ENCODE measurements at regions not wholly inside any gene's neighbourhood (a gene's known extent, or its start where the extent isn't known, plus 50 kb on each side); places are given as distances from the start of the nearest gene placed in this dataset.

- FAIRE-seq: no peak
- WGBS (ENCODE audit: missing lambda C conversion rate): 65% methylated on average over 7 of the region's 7 CpGs
- no peak for DNase-seq (ENCODE audit: low read depth in 1 of 2, low spot score in 1 of 2)
- H3K9me3 ChIP-seq: peaks cover 4% of the 10 kb centered on the region
- H3K4me1 ChIP-seq: peaks cover 12% of the 10 kb centered on the region
- no peak for ATAC-seq
- POLR2A ChIA-PET: no interaction called here
- H3K4me3 ChIP-seq: no peak overlapping the region
- TF ChIP-seq, protein P1, sequence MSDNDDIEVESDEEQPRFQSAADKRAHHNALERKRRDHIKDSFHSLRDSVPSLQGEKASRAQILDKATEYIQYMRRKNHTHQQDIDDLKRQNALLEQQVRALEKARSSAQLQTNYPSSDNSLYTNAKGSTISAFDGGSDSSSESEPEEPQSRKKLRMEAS (IDR thresholded peaks at IDR 0.05): no peak
- TF ChIP-seq HOXB13 (CRISPR knock-in tag; IDR thresholded peaks at IDR 0.05; ENCODE audit: low read depth) (no peak), ZC3H11A (IDR thresholded peaks at IDR 0.05) (no peak), MAZ (IDR thresholded peaks at IDR 0.05; ENCODE audit: borderline replicate concordance, low read depth, low read length) (no peak), FOSB (CRISPR knock-in tag; IDR thresholded peaks at IDR 0.05) (no peak), SMC3 (IDR thresholded peaks at IDR 0.05) (no peak), ZSCAN20 (CRISPR knock-in tag; IDR thresholded peaks at IDR 0.05) (no peak), EHMT2 (IDR thresholded peaks at IDR 0.05; ENCODE audit: low read depth) (no peak), BHLHE40 (IDR thresholded peaks at IDR 0.05; ENCODE audit: low read depth, low read length) (no peak), RCOR1 (IDR thresholded peaks at IDR 0.05; ENCODE audit: low read depth, low read length) (no peak), SREBF2 (IDR thresholded peaks at IDR 0.05) (no peak), RFX5 (IDR thresholded peaks at IDR 0.05) (no peak), JUNB (IDR thresholded peaks at IDR 0.05) (no peak), ZFP36 (IDR thresholded peaks at IDR 0.05; ENCODE audit: borderline replicate concordance, partially characterized antibody) (no peak)
- no peak overlapping the region for H3K4me2 ChIP-seq
- CTCF ChIA-PET: no interaction called here
- no peak overlapping the region for H3K27ac ChIP-seq
These were observed 402.4 kb downstream of the ETS1 start for GRCh38 chr11:128184981-128185380.

DNA sequence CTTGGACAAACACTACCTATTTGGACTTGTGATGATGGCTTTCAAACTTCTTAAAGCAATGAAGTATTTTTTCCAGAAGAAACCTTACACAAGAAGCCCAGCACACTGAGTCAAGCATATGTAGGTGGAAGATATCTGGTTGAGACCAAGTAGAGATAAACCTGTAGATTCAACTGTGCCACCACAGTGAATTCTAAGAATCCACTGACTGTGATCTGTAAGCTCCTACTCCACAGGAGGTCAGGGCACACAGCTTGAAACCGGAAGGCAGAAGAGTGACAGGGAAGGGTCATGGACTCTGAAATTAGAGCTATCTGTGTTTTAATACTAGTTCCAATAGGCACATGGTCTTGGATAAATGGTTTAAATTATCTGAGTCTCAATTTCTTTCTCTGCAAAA is 404.5 kb downstream of the ETS1 start:
- WGBS (ENCODE audit: missing lambda C conversion rate): 88% methylated on average over 1 of the region's 1 CpG
- H3K4me1 ChIP-seq: peaks cover 14% of the 10 kb centered on the region
- ATAC-seq: no peak
- DNase-seq (ENCODE audit: low read depth in 1 of 2, low spot score in 1 of 2): no peak
- H3K27ac ChIP-seq: 0 out of 6 replicates have a peak overlapping the region, but pooled peaks of 1 of the 2 experiments have one; percentile 38
- no peak for FAIRE-seq
- CTCF ChIA-PET: interaction anchor here (1.1 to 3.0 kb wide), 2 partner anchors 11 to 25 kb away, joined by 3 to 23 read pairs; no protein-coding TSS in a partner anchor
- no peak overlapping the region for H3K4me3 ChIP-seq
- H3K9me3 ChIP-seq: peaks cover 4% of the 10 kb centered on the region
- no peak for TF ChIP-seq MAZ (IDR thresholded peaks at IDR 0.05; ENCODE audit: borderline replicate concordance, low read depth, low read length)
- TF ChIP-seq, protein P2, sequence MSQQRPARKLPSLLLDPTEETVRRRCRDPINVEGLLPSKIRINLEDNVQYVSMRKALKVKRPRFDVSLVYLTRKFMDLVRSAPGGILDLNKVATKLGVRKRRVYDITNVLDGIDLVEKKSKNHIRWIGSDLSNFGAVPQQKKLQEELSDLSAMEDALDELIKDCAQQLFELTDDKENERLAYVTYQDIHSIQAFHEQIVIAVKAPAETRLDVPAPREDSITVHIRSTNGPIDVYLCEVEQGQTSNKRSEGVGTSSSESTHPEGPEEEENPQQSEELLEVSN (IDR thresholded peaks at IDR 0.05; ENCODE audit: borderline replicate concordance, low read depth): no peak
- POLR2A ChIA-PET: no interaction called here
- no peak overlapping the region for H3K4me2 ChIP-seq

GRCh38 chr11:128181984-128182383 is 405.4 kb downstream of the ETS1 start:
- peaks cover 4% of the 10 kb centered on the region for H3K9me3 ChIP-seq
- no peak for DNase-seq (ENCODE audit: low read depth in 1 of 2, low spot score in 1 of 2)
- POLR2A ChIA-PET: no interaction called here
- H3K4me1 ChIP-seq: peaks cover 14% of the 10 kb centered on the region
- no peak for FAIRE-seq
- no peak for TF ChIP-seq BHLHE40 (IDR thresholded peaks at IDR 0.05; ENCODE audit: low read depth, low read length)
- no peak for TF ChIP-seq HEYL (CRISPR knock-in tag; IDR thresholded peaks at IDR 0.05)
- no peak for TF ChIP-seq CBX8 (IDR thresholded peaks at IDR 0.05)
- no peak for TF ChIP-seq HOXB5 (CRISPR knock-in tag; IDR thresholded peaks at IDR 0.05)
- no peak for TF ChIP-seq ZSCAN20 (CRISPR knock-in tag; IDR thresholded peaks at IDR 0.05)
- TF ChIP-seq HDAC2 (IDR thresholded peaks at IDR 0.05): no peak
- TF ChIP-seq, protein P3, sequence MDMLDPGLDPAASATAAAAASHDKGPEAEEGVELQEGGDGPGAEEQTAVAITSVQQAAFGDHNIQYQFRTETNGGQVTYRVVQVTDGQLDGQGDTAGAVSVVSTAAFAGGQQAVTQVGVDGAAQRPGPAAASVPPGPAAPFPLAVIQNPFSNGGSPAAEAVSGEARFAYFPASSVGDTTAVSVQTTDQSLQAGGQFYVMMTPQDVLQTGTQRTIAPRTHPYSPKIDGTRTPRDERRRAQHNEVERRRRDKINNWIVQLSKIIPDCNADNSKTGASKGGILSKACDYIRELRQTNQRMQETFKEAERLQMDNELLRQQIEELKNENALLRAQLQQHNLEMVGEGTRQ (IDR thresholded peaks at IDR 0.05): no peak
- TF ChIP-seq EHF (CRISPR knock-in tag; IDR thresholded peaks at IDR 0.05): no peak
- no peak for TF ChIP-seq MYC (IDR thresholded peaks at IDR 0.05; ENCODE audit: borderline replicate concordance, low read length)
- no peak for TF ChIP-seq FOXS1 (CRISPR knock-in tag; IDR thresholded peaks at IDR 0.05)
- TF ChIP-seq EHMT2 (IDR thresholded peaks at IDR 0.05; ENCODE audit: low read depth): no peak
- no peak for ATAC-seq
- WGBS (ENCODE audit: missing lambda C conversion rate): 85% methylated on average over 5 of the region's 5 CpGs
- CTCF ChIA-PET: interaction anchor here (3.0 kb wide), 1 partner anchor 10 kb away, joined by 23 read pairs; no protein-coding TSS in a partner anchor
- peak overlapping the region in 1 of 2 experiments; percentile 17; a peak in 1 of 6 replicates for H3K27ac ChIP-seq
- H3K4me3 ChIP-seq: no peak overlapping the region
- no peak overlapping the region for H3K4me2 ChIP-seq
